AG08395 (cell line): ENCODE measurements at regions not wholly inside any gene's neighbourhood (a gene's known extent, or its start where the extent isn't known, plus 50 kb on each side); places are given as distances from the start of the nearest gene placed in this dataset.

ENCODE experiments used
- DNase-seq: peaks from one replicate; pipeline ENCODE4 v3.0.0; 2012; ENCODE audit warnings: mixed read lengths, low spot score

GRCh38 chr12:93043192-93043876, 114.2 kb upstream of the EEA1 start:
- no peak for DNase-seq

- DNase-seq: no peak
Measured at GRCh38 chr12:93043877-93044209, 114.7 kb upstream of the EEA1 start.

GRCh38 chr12:93047118-93047517, 118.0 kb upstream of the EEA1 start:
- no peak for DNase-seq

GRCh38 chr12:93048656-93049055, 119.6 kb upstream of the EEA1 start:
- DNase-seq: no peak

GRCh38 chr12:93050026-93050747, 121.1 kb upstream of the EEA1 start:
- DNase-seq: peak; percentile 31

- DNase-seq: no peak
Measured at GRCh38 chr12:93050748-93051081, 121.6 kb upstream of the EEA1 start.

- no peak for DNase-seq
Measured at GRCh38 chr12:93054021-93054420, 124.9 kb upstream of the EEA1 start.

GRCh38 chr12:93055221-93055620, 126.1 kb upstream of the EEA1 start:
- DNase-seq: no peak

- no peak for DNase-seq
Measured at GRCh38 chr12:93056971-93057535, 128.0 kb upstream of the EEA1 start.

- no peak for DNase-seq
Measured at GRCh38 chr12:93058280-93058679, 129.2 kb upstream of the EEA1 start.

GRCh38 chr12:93059288-93059687, 130.2 kb upstream of the EEA1 start:
- no peak for DNase-seq

- no peak for DNase-seq
Measured at GRCh38 chr12:93059925-93060665, 131.0 kb upstream of the EEA1 start.

GRCh38 chr12:93060666-93061472, 131.8 kb upstream of the EEA1 start:
- peak; percentile 56 for DNase-seq

- DNase-seq: no peak
Measured at GRCh38 chr12:93061473-93062419, 132.7 kb upstream of the EEA1 start.

GRCh38 chr12:93065896-93066295, 136.8 kb upstream of the EEA1 start:
- no peak for DNase-seq

- no peak for DNase-seq
Measured at GRCh38 chr12:93072340-93072739, 143.2 kb upstream of the EEA1 start.

- DNase-seq: no peak
Measured at GRCh38 chr12:93073324-93073723, 144.2 kb upstream of the EEA1 start.

GRCh38 chr12:93078059-93078458, 149.0 kb upstream of the EEA1 start:
- no peak for DNase-seq

- DNase-seq: no peak
Measured at GRCh38 chr12:93078577-93078976, 149.5 kb upstream of the EEA1 start.

- DNase-seq: no peak
Measured at GRCh38 chr12:93079271-93079670, 150.2 kb upstream of the EEA1 start.

GRCh38 chr12:93079976-93080375, 150.9 kb upstream of the EEA1 start:
- no peak for DNase-seq
